Adrenal gland (tissue), 5 donors: ENCODE measurements at regions not wholly inside any gene's neighbourhood (a gene's known extent, or its start where the extent isn't known, plus 50 kb on each side); places are given as distances from the start of the nearest gene placed in this dataset.

Experiments used
- CTCF ChIP-seq, 6 experiments: fragments of 450-650 bp in 4 of 6; fragments of 200-600 bp in 2 of 6; sonication (generic) in 1 of 6; IDR thresholded peaks; 1 replicate in 5 of 6; 2 replicates in 1 of 6; pipeline versions ENCODE4 v1.5.1 to v1.8.0; 2016 to 2021; ENCODE audit warnings: antibody characterized with exemption in 6 of 6, mild to moderate bottlenecking in 2 of 6, moderate library complexity in 1 of 6
- POLR2A ChIP-seq, 2 donors: fragments of 450-650 bp; IDR thresholded peaks; one replicate each; pipeline ENCODE4 v1.6.1; 2017; ENCODE audit warnings: antibody characterized with exemption in 2 of 2, mild to moderate bottlenecking in 2 of 2, moderate library complexity in 1 of 2
- donor health status: DM: no; HTN: no; CAD: no.

- TF ChIP-seq CTCF (IDR thresholded peaks at IDR 0.05) (no peak), POLR2A (IDR thresholded peaks at IDR 0.05) (no peak)
Observed at GRCh38 chr10:9712393-9712792, 1305.3 kb upstream of the CELF2 start.
